Smooth muscle cell (in vitro differentiated cells): ENCODE measurements at regions not wholly inside any gene's neighbourhood (a gene's known extent, or its start where the extent isn't known, plus 50 kb on each side); places are given as distances from the start of the nearest gene placed in this dataset.

Experiments
- DNase-seq: peaks from one replicate; lab custom pipeline; 2025; ENCODE audit not compliant: unreplicated experiment; lab: John Stamatoyannopoulos, UW
- H2AFZ ChIP-seq: fragments of 200-600 bp; sonication (generic); 2 replicates; pipeline ENCODE4 v1.6.0; 2016; ENCODE audit warnings: antibody characterized with exemption, low read depth, mild to moderate bottlenecking
- H3F3A ChIP-seq: fragments of 200-600 bp; sonication (generic); 2 replicates; pipeline ENCODE4 v1.6.0; 2017; ENCODE audit warnings: antibody characterized with exemption, low read depth
- H3K27ac ChIP-seq: fragments of 200-600 bp; sonication (generic); 2 replicates; pipeline ENCODE4 v1.5.1; 2016; ENCODE audit warnings: low read depth, mild to moderate bottlenecking
- H3K27me3 ChIP-seq: fragments of 200-600 bp; sonication (generic); 2 replicates; pipeline ENCODE4 v1.6.1; 2016; ENCODE audit warnings: low read depth, mild to moderate bottlenecking
- H3K36me3 ChIP-seq: fragments of 200-600 bp; sonication (generic); 2 replicates; pipeline ENCODE4 v1.5.1; 2016; ENCODE audit warnings: low read depth
- H3K4me1 ChIP-seq: fragments of 200-600 bp; sonication (generic); 2 replicates; pipeline ENCODE4 v1.5.1; 2016; ENCODE audit warnings: low read depth
- H3K4me2 ChIP-seq: fragments of 200-600 bp; sonication (generic); 2 replicates; pipeline ENCODE4 v1.6.0; 2016; ENCODE audit warnings: mild to moderate bottlenecking
- H3K4me3 ChIP-seq: fragments of 200-600 bp; sonication (generic); 2 replicates; pipeline ENCODE4 v1.5.1; 2016; ENCODE audit warnings: mild to moderate bottlenecking
- H3K79me2 ChIP-seq: fragments of 200-600 bp; sonication (generic); 2 replicates; pipeline ENCODE4 v1.6.0; 2016; ENCODE audit warnings: low read depth, mild to moderate bottlenecking
- H3K9ac ChIP-seq: fragments of 200-600 bp; sonication (generic); 2 replicates; pipeline ENCODE4 v1.6.0; 2016; ENCODE audit warnings: low read depth
- H3K9me3 ChIP-seq: fragments of 200-600 bp; sonication (generic); replicated peaks from 2 replicates; pipeline ENCODE4 v1.5.1; 2016; ENCODE audit warnings: low read depth
- H4K20me1 ChIP-seq: fragments of 200-600 bp; sonication (generic); 2 replicates; pipeline ENCODE4 v1.6.0; 2016; ENCODE audit warnings: low read depth
- WGBS: methylation state at CpG from one replicate; pipeline ENCODE4 v1.1.7; 2016; ENCODE audit warnings: low lambda C conversion rate; 5-methylcytosine and 5-hydroxymethylcytosine counted together
- TF ChIP-seq, protein P1 (sequence below): fragments of 200-600 bp; sonication (generic); IDR thresholded peaks from 2 replicates; pipeline ENCODE4 v1.5.1; 2017; ENCODE audit warnings: borderline replicate concordance, mild to moderate bottlenecking, antibody characterized with exemption; ENCODE audit not compliant: insufficient read depth, poor library complexity, severe bottlenecking

- no peak overlapping the region for H3K4me2 ChIP-seq
- no peaks in the 10 kb centered on the region for H3K9me3 ChIP-seq
- no peak overlapping the region for H3K9ac ChIP-seq
- DNase-seq = no peak
- TF ChIP-seq, protein P1, sequence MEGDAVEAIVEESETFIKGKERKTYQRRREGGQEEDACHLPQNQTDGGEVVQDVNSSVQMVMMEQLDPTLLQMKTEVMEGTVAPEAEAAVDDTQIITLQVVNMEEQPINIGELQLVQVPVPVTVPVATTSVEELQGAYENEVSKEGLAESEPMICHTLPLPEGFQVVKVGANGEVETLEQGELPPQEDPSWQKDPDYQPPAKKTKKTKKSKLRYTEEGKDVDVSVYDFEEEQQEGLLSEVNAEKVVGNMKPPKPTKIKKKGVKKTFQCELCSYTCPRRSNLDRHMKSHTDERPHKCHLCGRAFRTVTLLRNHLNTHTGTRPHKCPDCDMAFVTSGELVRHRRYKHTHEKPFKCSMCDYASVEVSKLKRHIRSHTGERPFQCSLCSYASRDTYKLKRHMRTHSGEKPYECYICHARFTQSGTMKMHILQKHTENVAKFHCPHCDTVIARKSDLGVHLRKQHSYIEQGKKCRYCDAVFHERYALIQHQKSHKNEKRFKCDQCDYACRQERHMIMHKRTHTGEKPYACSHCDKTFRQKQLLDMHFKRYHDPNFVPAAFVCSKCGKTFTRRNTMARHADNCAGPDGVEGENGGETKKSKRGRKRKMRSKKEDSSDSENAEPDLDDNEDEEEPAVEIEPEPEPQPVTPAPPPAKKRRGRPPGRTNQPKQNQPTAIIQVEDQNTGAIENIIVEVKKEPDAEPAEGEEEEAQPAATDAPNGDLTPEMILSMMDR = no peak
- WGBS = 64% methylated on average over 1 of the region's 1 CpG
- H3K27ac ChIP-seq = peak overlapping the region; percentile 14
- no peaks in the 10 kb centered on the region for H3F3A ChIP-seq
- H2AFZ ChIP-seq = no peak overlapping the region
- no peaks in the 10 kb centered on the region for H4K20me1 ChIP-seq
- H3K4me1 ChIP-seq = no peaks in the 10 kb centered on the region
- H3K27me3 ChIP-seq = no peaks in the 10 kb centered on the region
- no peaks in the 10 kb centered on the region for H3K36me3 ChIP-seq
- H3K4me3 ChIP-seq = no peak overlapping the region
- no peaks in the 10 kb centered on the region for H3K79me2 ChIP-seq
Measured at GRCh38 chr3:176969066-176969465, 228.2 kb downstream of the TBL1XR1 start.

DNA sequence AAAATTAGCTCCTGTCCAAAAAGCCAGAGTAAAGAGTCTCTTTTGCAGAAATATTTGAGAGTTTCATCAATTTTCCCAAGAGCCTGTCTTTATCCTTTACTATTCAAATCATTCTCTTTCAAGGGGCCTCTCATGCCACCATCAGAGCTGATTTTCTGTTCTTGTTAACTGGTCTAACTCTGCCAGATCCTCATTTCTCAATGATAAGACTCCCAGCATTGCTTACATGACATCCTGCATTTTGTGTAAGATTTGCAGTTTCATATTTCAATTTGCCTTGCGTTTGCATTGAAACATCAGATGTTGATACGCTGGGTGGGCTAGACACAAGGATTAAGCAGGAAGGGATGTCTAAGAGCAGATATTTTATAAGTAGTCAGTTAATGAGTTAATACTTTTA lies 228.7 kb downstream of the TBL1XR1 start:
- 56% methylated on average over 2 of the region's 2 CpGs for WGBS
- Histone ChIP-seq H3K36me3 (no peaks in the 10 kb centered on the region), H3F3A (no peaks in the 10 kb centered on the region), H3K9ac (no peak overlapping the region), H3K4me3 (no peak overlapping the region), H3K79me2 (no peaks in the 10 kb centered on the region), H3K4me1 (no peaks in the 10 kb centered on the region), H2AFZ (no peak overlapping the region), H4K20me1 (no peaks in the 10 kb centered on the region), H3K27me3 (no peaks in the 10 kb centered on the region), H3K9me3 (no peaks in the 10 kb centered on the region), H3K27ac (no peak overlapping the region), H3K4me2 (no peak overlapping the region)
- TF ChIP-seq, protein P1 = no peak
- DNase-seq = no peak

DNA sequence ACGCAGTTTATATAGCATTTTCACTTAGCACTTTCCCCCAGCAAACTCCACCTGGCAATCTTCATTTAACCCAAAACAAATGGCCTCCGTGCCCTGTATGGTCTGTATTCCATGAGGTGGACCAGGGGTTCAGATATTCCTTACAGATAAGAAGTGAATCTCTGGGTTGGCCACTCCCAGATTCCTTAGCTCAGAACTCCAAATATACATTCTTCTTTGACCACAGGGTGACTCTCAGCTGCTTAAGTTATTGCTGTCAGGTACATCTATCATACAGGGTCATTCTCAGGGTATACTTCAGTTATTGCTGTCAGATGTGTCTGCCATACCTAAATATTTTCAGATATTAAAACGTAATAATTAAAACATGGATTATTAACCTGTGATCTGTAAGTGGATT lies 229.8 kb downstream of the TBL1XR1 start:
- no peaks in the 10 kb centered on the region for H3F3A ChIP-seq

DNA sequence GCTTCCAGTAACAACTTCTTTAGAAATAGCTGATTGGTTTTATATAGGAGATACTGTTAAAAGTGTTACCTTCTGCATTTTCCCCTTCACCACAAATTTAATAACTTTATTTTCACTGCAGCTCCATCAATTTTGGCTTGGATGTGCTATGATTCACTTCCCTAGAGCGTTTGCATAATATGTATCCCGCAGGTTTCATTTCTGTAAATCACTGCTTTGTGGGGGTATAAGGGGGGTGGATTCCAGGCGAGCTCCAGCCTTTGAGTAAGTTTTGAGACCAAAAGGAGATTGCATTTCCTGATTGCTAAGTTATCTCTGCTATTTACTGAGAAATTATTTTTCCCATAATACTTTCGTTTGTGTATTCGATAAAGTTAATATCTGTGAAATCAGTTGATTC lies 232.6 kb downstream of the TBL1XR1 start:
- Histone ChIP-seq H3K9me3 (no peaks in the 10 kb centered on the region), H3K9ac (no peak overlapping the region), H4K20me1 (no peaks in the 10 kb centered on the region), H2AFZ (no peak overlapping the region), H3K36me3 (no peaks in the 10 kb centered on the region), H3K4me2 (no peak overlapping the region), H3F3A (no peaks in the 10 kb centered on the region), H3K4me1 (no peaks in the 10 kb centered on the region), H3K27me3 (no peaks in the 10 kb centered on the region), H3K27ac (no peak overlapping the region), H3K4me3 (no peak overlapping the region), H3K79me2 (no peaks in the 10 kb centered on the region)
- TF ChIP-seq, protein P1 = no peak
- DNase-seq = no peak
- WGBS = 93% methylated on average over 5 of the region's 5 CpGs

More for the DNA sequence above, 229.8 kb downstream of the TBL1XR1 start:
- no peaks in the 10 kb centered on the region for H3K36me3 ChIP-seq
- H3K9ac ChIP-seq = no peak overlapping the region
- TF ChIP-seq, protein P1 = no peak
- H3K27me3 ChIP-seq = no peaks in the 10 kb centered on the region
- no peaks in the 10 kb centered on the region for H4K20me1 ChIP-seq
- H3K79me2 ChIP-seq = no peaks in the 10 kb centered on the region
- no peak overlapping the region for H3K4me3 ChIP-seq
- H2AFZ ChIP-seq = no peak overlapping the region
- no peaks in the 10 kb centered on the region for H3K9me3 ChIP-seq
- WGBS = 87% methylated on average over 3 of the region's 3 CpGs
- no peak overlapping the region for H3K4me2 ChIP-seq
- H3K27ac ChIP-seq = no peak overlapping the region
- no peaks in the 10 kb centered on the region for H3K4me1 ChIP-seq
- DNase-seq = no peak
